ENCODE measurements at regions not wholly inside any gene's neighbourhood (a gene's known extent, or its start where the extent isn't known, plus 50 kb on each side); places are given as distances from the start of the nearest gene placed in this dataset.
A peak's percentile ranks its signal among the peaks of the same experiment; 100 is the strongest.

DNA sequence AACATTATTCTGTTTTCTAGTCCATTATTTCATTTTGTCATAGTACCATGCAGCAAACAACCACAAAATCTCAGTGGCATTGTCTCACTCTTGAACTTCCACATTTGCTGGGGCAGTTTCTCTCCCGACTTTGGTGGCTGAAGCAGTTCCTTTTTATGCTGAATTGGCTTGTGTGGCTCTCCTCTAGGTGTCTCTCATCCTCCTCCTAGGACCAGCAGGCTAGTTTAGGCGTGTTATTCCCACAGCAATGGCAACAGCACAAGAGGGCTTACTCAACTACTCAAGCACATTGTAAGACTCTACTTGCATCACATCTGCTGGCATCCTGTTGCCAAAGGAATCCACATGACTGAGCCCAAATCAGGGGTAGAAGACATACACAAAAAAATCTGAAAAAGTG is 201.8 kb upstream of the KCNH8 start:
- H3K27me3 ChIP-seq (ENCODE audit: control insufficient read depth, insufficient read depth, low read length) = no peaks in the 10 kb centered on the region
- peaks cover 10% of the 10 kb centered on the region for H3K9me3 ChIP-seq (replicated peaks; ENCODE audit: control insufficient read depth, low read depth, low read length)
- H3K27ac ChIP-seq (ENCODE audit: low read length) = no peak overlapping the region
- no peak for DNase-seq
- WGBS (ENCODE audit: insufficient coverage) = 38% methylated on average over 1 of the region's 2 CpGs
- H3K36me3 ChIP-seq (ENCODE audit: control insufficient read depth, insufficient read depth, low read length) = no peaks in the 10 kb centered on the region
- H3K4me1 ChIP-seq (ENCODE audit: control insufficient read depth, insufficient read depth, low read length) = no peaks in the 10 kb centered on the region
- no peak overlapping the region for H3K4me3 ChIP-seq (ENCODE audit: low read length)

DNA sequence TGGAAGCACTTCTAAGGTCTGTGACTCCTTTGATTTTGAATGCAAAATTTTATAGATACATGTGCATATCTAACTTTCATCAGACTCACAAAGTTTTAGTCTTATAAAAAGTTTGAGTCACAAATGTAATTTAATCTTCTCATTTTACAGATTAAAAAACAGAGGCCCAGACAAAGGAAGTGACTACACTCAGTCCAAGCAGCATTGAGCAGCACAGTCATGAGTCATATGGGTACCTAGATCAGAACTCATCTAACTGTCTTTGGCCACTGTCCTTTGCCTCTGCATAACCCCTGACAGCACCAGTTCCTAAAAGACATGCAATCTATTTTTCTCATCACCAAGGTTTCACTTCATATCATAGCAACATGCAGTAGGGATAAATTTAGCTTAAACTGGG is 210.7 kb upstream of the KCNH8 start:
- no peak for DNase-seq
- Histone ChIP-seq H3K4me1 (ENCODE audit: control insufficient read depth, insufficient read depth, low read length) (no peaks in the 10 kb centered on the region), H3K4me3 (ENCODE audit: low read length) (no peak overlapping the region), H3K27ac (ENCODE audit: low read length) (no peak overlapping the region), H3K36me3 (ENCODE audit: control insufficient read depth, insufficient read depth, low read length) (no peaks in the 10 kb centered on the region), H3K9me3 (replicated peaks; ENCODE audit: control insufficient read depth, low read depth, low read length) (peaks cover 3% of the 10 kb centered on the region), H3K27me3 (ENCODE audit: control insufficient read depth, insufficient read depth, low read length) (no peaks in the 10 kb centered on the region)

DNA sequence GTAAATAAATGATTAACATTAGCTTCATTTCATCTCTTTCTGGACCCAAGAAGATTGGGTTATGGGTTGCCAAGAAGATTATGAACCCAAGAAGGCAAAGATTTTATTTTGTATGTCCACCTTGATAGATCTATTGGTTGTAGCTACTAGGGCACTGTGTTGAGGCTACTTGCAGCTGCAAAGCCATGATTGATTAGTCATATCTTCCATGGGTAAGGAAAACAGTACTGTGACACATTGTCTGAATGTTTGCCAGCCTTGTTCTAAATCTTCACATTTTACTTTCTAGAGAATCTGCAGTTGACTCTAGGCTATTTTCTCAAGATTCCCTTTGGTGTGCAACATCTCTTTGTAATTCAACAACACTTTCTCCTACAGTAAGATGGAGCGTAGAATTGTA is 229.2 kb upstream of the KCNH8 start:
- H3K4me1 ChIP-seq (ENCODE audit: control insufficient read depth, insufficient read depth, low read length) = no peaks in the 10 kb centered on the region
- WGBS (ENCODE audit: insufficient coverage) = no CpG with 5 or more reads among the region's 1 CpG
- no peaks in the 10 kb centered on the region for H3K27me3 ChIP-seq (ENCODE audit: control insufficient read depth, insufficient read depth, low read length)
- no peak overlapping the region for H3K27ac ChIP-seq (ENCODE audit: low read length)
- H3K9me3 ChIP-seq (replicated peaks; ENCODE audit: control insufficient read depth, low read depth, low read length) = no peaks in the 10 kb centered on the region
- no peak overlapping the region for H3K4me3 ChIP-seq (ENCODE audit: low read length)
- H3K36me3 ChIP-seq (ENCODE audit: control insufficient read depth, insufficient read depth, low read length) = no peaks in the 10 kb centered on the region
- no peak for DNase-seq

DNA sequence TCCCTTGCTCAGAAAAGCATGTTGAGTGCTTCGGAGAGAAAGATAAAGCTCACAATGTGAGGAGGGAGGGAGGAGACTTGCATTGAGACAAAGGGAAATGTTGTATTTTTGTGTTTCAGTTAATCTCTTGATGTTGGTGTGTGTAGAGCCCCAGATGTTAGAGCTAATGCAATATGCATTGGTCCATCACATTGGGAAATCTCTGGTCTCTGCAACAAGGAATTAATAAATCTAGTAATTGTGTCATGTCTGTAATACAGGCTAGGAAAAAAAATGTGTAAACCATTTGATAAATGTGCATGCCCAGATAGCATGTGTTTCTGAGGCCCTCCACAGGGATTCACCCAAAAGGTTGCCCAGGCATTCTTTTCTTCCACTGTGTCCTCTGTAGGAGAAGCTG is 230.4 kb upstream of the KCNH8 start:
- H3K4me3 ChIP-seq (ENCODE audit: low read length) = no peak overlapping the region
- H3K27ac ChIP-seq (ENCODE audit: low read length) = no peak overlapping the region
- no peak for DNase-seq
- no peaks in the 10 kb centered on the region for H3K4me1 ChIP-seq (ENCODE audit: control insufficient read depth, insufficient read depth, low read length)
- no peaks in the 10 kb centered on the region for H3K27me3 ChIP-seq (ENCODE audit: control insufficient read depth, insufficient read depth, low read length)
- no peaks in the 10 kb centered on the region for H3K9me3 ChIP-seq (replicated peaks; ENCODE audit: control insufficient read depth, low read depth, low read length)
- 60% methylated on average over 1 of the region's 1 CpG for WGBS (ENCODE audit: insufficient coverage)
- H3K36me3 ChIP-seq (ENCODE audit: control insufficient read depth, insufficient read depth, low read length) = no peaks in the 10 kb centered on the region

DNA sequence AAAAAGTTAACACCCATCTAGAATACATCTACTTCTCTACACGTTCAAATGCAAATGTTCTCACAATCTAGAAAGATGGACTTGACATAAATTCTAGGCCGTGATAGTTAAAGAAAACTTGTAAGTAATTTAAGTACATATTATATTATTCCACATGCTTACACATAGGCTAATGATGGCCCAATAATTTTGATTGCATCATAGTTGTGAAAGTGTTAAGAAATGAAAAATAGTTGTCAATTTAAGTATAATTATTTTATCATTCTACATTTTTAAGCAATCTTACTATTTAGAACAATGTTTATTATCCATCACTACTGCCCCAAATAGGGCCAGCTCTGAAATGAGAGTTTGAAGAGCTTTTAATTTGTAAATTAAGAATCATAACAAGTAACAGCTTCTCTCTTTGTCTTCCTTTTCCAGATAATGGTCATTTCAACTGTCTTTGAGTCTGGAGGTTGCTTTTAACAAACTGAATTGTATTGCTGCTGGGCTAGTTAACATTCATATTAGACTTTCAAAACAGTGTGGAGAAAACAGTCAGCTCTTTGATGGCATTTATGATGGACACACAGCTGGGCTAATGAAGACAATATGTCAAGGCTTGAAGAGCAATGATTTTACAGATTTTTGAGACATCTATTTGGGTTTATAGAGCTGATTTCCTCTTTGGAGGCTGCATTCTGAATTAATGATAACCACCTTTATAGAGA is 246.1 kb upstream of the KCNH8 start:
- WGBS (ENCODE audit: insufficient coverage) = no CpG with 5 or more reads among the region's 2 CpGs
- H3K27ac ChIP-seq (ENCODE audit: low read length) = no peak overlapping the region
- no peaks in the 10 kb centered on the region for H3K27me3 ChIP-seq (ENCODE audit: control insufficient read depth, insufficient read depth, low read length)
- no peak overlapping the region for H3K4me3 ChIP-seq (ENCODE audit: low read length)
- H3K4me1 ChIP-seq (ENCODE audit: control insufficient read depth, insufficient read depth, low read length) = no peaks in the 10 kb centered on the region
- H3K9me3 ChIP-seq (replicated peaks; ENCODE audit: control insufficient read depth, low read depth, low read length) = no peaks in the 10 kb centered on the region
- H3K36me3 ChIP-seq (ENCODE audit: control insufficient read depth, insufficient read depth, low read length) = no peaks in the 10 kb centered on the region
- DNase-seq = no peak

DNA sequence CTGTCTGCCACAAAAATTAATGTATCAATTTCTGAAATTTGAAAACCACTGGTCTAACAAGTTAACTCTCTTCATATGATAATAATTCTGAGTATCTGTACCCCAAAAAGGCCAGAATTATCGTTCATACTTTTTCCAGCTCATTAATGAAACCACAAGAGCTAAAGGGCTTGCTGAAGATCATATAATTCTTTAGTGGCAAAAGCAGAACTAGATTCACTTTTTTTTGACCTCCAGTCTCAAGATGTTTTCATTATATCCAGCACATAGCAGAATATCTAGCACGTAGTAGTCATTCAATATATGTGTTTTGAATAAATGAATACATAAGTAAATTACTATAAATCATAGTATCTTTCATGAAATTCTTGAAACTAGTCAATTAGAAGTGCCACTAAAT is 246.7 kb upstream of the KCNH8 start:
- WGBS (ENCODE audit: insufficient coverage) = no CpG with 5 or more reads among the region's 2 CpGs
- Histone ChIP-seq H3K27ac (ENCODE audit: low read length) (no peak overlapping the region), H3K4me1 (ENCODE audit: control insufficient read depth, insufficient read depth, low read length) (no peaks in the 10 kb centered on the region), H3K36me3 (ENCODE audit: control insufficient read depth, insufficient read depth, low read length) (no peaks in the 10 kb centered on the region), H3K4me3 (ENCODE audit: low read length) (no peak overlapping the region), H3K27me3 (ENCODE audit: control insufficient read depth, insufficient read depth, low read length) (no peaks in the 10 kb centered on the region), H3K9me3 (replicated peaks; ENCODE audit: control insufficient read depth, low read depth, low read length) (no peaks in the 10 kb centered on the region)
- DNase-seq = no peak

DNA sequence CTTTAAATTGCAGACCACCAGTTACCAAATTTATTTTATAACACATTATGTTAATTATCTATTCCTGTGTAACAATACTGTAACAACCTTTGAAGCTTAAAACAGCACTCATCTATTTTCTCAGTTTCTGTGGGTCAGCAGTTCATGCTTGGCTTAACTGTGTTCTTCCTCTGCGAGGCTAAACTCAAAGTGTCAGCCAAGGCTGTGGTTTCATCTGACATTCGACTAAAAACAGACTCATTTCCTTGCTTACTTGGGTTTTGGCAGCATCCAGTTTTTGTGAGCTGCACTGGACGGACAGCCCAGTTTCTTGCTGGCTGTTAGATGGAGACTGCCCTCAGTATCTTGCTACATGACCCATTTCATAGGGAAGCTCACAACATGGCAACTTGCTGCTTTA is 247.3 kb upstream of the KCNH8 start:
- H3K4me3 ChIP-seq (ENCODE audit: low read length) = no peak overlapping the region
- no peaks in the 10 kb centered on the region for H3K27me3 ChIP-seq (ENCODE audit: control insufficient read depth, insufficient read depth, low read length)
- WGBS (ENCODE audit: insufficient coverage) = 0% methylated on average over 2 of the region's 3 CpGs
- H3K36me3 ChIP-seq (ENCODE audit: control insufficient read depth, insufficient read depth, low read length) = no peaks in the 10 kb centered on the region
- no peak overlapping the region for H3K27ac ChIP-seq (ENCODE audit: low read length)
- H3K9me3 ChIP-seq (replicated peaks; ENCODE audit: control insufficient read depth, low read depth, low read length) = no peaks in the 10 kb centered on the region
- peak; percentile 28 for DNase-seq
- no peaks in the 10 kb centered on the region for H3K4me1 ChIP-seq (ENCODE audit: control insufficient read depth, insufficient read depth, low read length)

DNA sequence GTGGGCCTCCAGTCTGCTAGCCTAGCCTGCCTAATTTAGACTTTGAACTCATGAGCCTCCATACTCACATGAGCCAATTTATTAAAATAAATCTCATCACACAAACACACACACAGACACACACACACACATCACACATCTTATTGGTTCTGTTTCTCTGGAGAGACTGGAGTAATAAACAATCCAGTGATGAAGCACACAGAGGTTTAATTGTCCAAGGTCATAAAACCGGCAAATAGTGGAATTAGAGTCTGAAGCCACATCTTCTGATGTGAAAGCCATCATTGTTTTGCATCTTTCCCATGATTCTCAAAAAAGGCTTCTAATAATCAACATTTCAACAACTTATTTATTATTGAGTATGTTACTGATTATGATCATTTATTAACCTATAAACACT is 249.4 kb upstream of the KCNH8 start:
- Histone ChIP-seq H3K9me3 (replicated peaks; ENCODE audit: control insufficient read depth, low read depth, low read length) (no peaks in the 10 kb centered on the region), H3K36me3 (ENCODE audit: control insufficient read depth, insufficient read depth, low read length) (no peaks in the 10 kb centered on the region), H3K27me3 (ENCODE audit: control insufficient read depth, insufficient read depth, low read length) (no peaks in the 10 kb centered on the region), H3K27ac (ENCODE audit: low read length) (no peak overlapping the region), H3K4me3 (ENCODE audit: low read length) (no peak overlapping the region), H3K4me1 (ENCODE audit: control insufficient read depth, insufficient read depth, low read length) (no peaks in the 10 kb centered on the region)
- WGBS (ENCODE audit: insufficient coverage) = no CpG with 5 or more reads among the region's 1 CpG
- DNase-seq = no peak

DNA sequence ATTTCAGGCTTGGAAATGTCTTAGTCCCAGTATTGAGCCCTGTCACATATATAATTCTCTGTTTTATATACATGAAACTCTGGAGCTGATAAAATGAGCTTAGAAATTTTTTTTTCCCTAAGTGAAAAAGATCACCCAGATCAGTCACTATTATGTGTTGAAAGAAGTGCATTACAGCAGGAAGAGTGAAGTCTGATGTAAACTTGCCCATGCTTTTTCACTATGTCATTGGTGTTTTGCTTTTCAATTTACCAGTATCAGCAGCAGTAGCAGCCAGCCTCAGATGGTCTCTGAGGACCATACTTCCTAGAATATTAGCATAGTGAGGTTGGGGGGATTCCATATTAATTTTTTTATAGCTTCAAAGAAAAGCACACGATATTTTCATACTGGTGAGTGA is 255.6 kb upstream of the KCNH8 start:
- no peaks in the 10 kb centered on the region for H3K27me3 ChIP-seq (ENCODE audit: control insufficient read depth, insufficient read depth, low read length)
- H3K4me1 ChIP-seq (ENCODE audit: control insufficient read depth, insufficient read depth, low read length) = no peaks in the 10 kb centered on the region
- no CpG with 5 or more reads among the region's 1 CpG for WGBS (ENCODE audit: insufficient coverage)
- no peaks in the 10 kb centered on the region for H3K9me3 ChIP-seq (replicated peaks; ENCODE audit: control insufficient read depth, low read depth, low read length)
- H3K4me3 ChIP-seq (ENCODE audit: low read length) = no peak overlapping the region
- DNase-seq = no peak
- no peak overlapping the region for H3K27ac ChIP-seq (ENCODE audit: low read length)
- H3K36me3 ChIP-seq (ENCODE audit: control insufficient read depth, insufficient read depth, low read length) = no peaks in the 10 kb centered on the region

DNA sequence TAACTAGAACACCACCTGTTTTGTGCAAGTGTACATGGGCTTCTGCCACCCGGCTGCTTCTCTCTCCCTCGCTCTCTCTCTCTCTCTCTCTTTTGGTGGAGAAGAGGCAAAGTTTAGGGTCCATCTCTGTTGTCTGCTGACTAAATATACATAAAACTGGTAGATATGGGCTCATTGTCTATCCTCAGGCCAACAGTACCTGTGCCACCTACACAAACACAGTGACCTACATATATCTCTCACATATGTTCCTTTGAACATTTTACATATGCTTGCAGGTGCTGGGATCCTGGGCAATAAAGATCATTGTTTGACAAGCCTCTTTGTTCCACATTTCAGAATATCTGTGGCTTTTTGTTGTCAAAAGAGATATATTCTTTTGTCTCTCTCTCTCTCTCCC is 256.3 kb upstream of the KCNH8 start:
- no peaks in the 10 kb centered on the region for H3K9me3 ChIP-seq (replicated peaks; ENCODE audit: control insufficient read depth, low read depth, low read length)
- WGBS (ENCODE audit: insufficient coverage) = no CpG with 5 or more reads among the region's 2 CpGs
- H3K4me3 ChIP-seq (ENCODE audit: low read length) = no peak overlapping the region
- H3K4me1 ChIP-seq (ENCODE audit: control insufficient read depth, insufficient read depth, low read length) = no peaks in the 10 kb centered on the region
- no peak for DNase-seq
- H3K27me3 ChIP-seq (ENCODE audit: control insufficient read depth, insufficient read depth, low read length) = no peaks in the 10 kb centered on the region
- H3K36me3 ChIP-seq (ENCODE audit: control insufficient read depth, insufficient read depth, low read length) = no peaks in the 10 kb centered on the region
- H3K27ac ChIP-seq (ENCODE audit: low read length) = no peak overlapping the region

DNA sequence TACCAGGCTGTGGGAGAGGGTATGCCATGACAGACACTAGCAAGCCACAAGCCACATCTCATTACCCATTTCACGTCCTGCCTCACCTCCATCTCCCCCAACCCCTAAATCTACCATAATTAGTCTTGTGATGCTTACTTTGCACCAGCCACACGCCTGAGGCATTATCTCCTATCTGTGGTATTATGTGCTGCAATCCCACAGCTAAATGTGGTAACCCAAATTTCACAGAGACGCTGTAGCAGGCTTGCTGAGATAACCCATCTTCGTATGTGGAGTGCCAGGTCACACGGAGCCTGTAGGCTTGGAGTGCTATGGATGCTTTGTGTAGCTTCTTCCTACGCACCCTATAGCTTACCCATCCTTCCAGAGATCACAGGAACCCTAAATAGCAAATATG is 256.7 kb upstream of the KCNH8 start:
- H3K4me3 ChIP-seq (ENCODE audit: low read length) = no peak overlapping the region
- no peak for DNase-seq
- H3K9me3 ChIP-seq (replicated peaks; ENCODE audit: control insufficient read depth, low read depth, low read length) = no peaks in the 10 kb centered on the region
- H3K27me3 ChIP-seq (ENCODE audit: control insufficient read depth, insufficient read depth, low read length) = no peaks in the 10 kb centered on the region
- no peaks in the 10 kb centered on the region for H3K36me3 ChIP-seq (ENCODE audit: control insufficient read depth, insufficient read depth, low read length)
- no peaks in the 10 kb centered on the region for H3K4me1 ChIP-seq (ENCODE audit: control insufficient read depth, insufficient read depth, low read length)
- no peak overlapping the region for H3K27ac ChIP-seq (ENCODE audit: low read length)
- WGBS (ENCODE audit: insufficient coverage) = 67% methylated on average over 1 of the region's 6 CpGs
